Endodermal cell (in vitro differentiated cells): ENCODE measurements at regions not wholly inside any gene's neighbourhood (a gene's known extent, or its start where the extent isn't known, plus 50 kb on each side); places are given as distances from the start of the nearest gene placed in this dataset.

Experiments
- DNase-seq: peaks from one replicate; pipeline ENCODE4 v3.0.0-alpha.2; 2017
- H3K27ac ChIP-seq: 2 replicates; pipeline ENCODE4 v1.5.1; 2013; ENCODE audit warnings: mild to moderate bottlenecking, low read depth, low read length, moderate library complexity
- H3K27me3 ChIP-seq: 2 replicates; pipeline ENCODE4 v1.6.1; 2013; ENCODE audit warnings: mild to moderate bottlenecking, low read length, moderate library complexity; ENCODE audit not compliant: insufficient read depth, control insufficient read depth, poor library complexity, severe bottlenecking
- H3K36me3 ChIP-seq: 2 replicates; pipeline ENCODE4 v1.7.0; 2013; ENCODE audit warnings: mild to moderate bottlenecking, low read length, moderate library complexity; ENCODE audit not compliant: control insufficient read depth, insufficient read depth
- H3K4me1 ChIP-seq: one replicate; pipeline ENCODE4 v1.7.0; 2013; ENCODE audit warnings: low read length; ENCODE audit not compliant: control insufficient read depth, insufficient read depth
- H3K4me3 ChIP-seq: 2 replicates; pipeline ENCODE4 v1.5.1; 2013; ENCODE audit warnings: mild to moderate bottlenecking, low read length, moderate library complexity
- H3K9ac ChIP-seq: 2 replicates; pipeline ENCODE4 v1.6.1; 2013; ENCODE audit warnings: mild to moderate bottlenecking, low read length, moderate library complexity; ENCODE audit not compliant: poor library complexity, severe bottlenecking; ENCODE audit errors: extremely low read depth
- H3K9me3 ChIP-seq: 2 replicates; pipeline ENCODE4 v1.6.1; 2013; ENCODE audit warnings: mild to moderate bottlenecking, low read length, moderate library complexity; ENCODE audit not compliant: control insufficient read depth
- H3K27ac Mint-ChIP-seq: 2 replicates; pipeline ENCODE4 v1.8.0; 2020; ENCODE audit warnings: mixed read lengths
- H3K27me3 Mint-ChIP-seq: 2 replicates; pipeline ENCODE4 v1.8.0; 2021; ENCODE audit warnings: mild to moderate bottlenecking, mixed read lengths; ENCODE audit not compliant: insufficient read depth
- H3K36me3 Mint-ChIP-seq: 2 replicates; pipeline ENCODE4 v1.8.0; 2020; ENCODE audit warnings: low read depth, mixed read lengths
- H3K4me1 Mint-ChIP-seq: 2 replicates; pipeline ENCODE4 v1.8.0; 2020; ENCODE audit warnings: mixed read lengths
- H3K4me3 Mint-ChIP-seq: 2 replicates; pipeline ENCODE4 v1.8.0; 2020; ENCODE audit warnings: mild to moderate bottlenecking, moderate library complexity, mixed read lengths
- H3K9me3 Mint-ChIP-seq: 2 replicates; pipeline ENCODE4 v1.8.0; 2020; ENCODE audit warnings: mild to moderate bottlenecking, mixed read lengths
- CTCF ChIP-seq: fragments of 200-600 bp; sonication (generic); conservative IDR thresholded peaks from 2 replicates; pipeline ENCODE4 v1.5.0; 2021; ENCODE audit warnings: antibody characterized with exemption, mild to moderate bottlenecking
- WGBS, 2 experiments: methylation state at CpG; one replicate each; pipeline versions ENCODE4 v1.1.5 to v1.1.7; 2013; ENCODE audit warnings: missing lambda C conversion rate in 2 of 2, mixed read lengths in 1 of 2; ENCODE audit not compliant: insufficient coverage in 1 of 2, insufficient read length in 1 of 2; 5-methylcytosine and 5-hydroxymethylcytosine counted together

- no peak overlapping the region for H3K4me3 ChIP-seq
- no peak overlapping the region for H3K9ac ChIP-seq
- H3K9me3 ChIP-seq = no peaks in the 10 kb centered on the region
- no peaks in the 10 kb centered on the region for H3K36me3 Mint-ChIP-seq
- H3K4me3 Mint-ChIP-seq = no peak overlapping the region
- no peak for DNase-seq
- H3K9me3 Mint-ChIP-seq = no peaks in the 10 kb centered on the region
- TF ChIP-seq CTCF = no peak
- H3K27ac ChIP-seq = no peak overlapping the region
- H3K4me1 Mint-ChIP-seq = no peaks in the 10 kb centered on the region
- H3K27me3 ChIP-seq = no peaks in the 10 kb centered on the region
- no peaks in the 10 kb centered on the region for H3K36me3 ChIP-seq
- no peaks in the 10 kb centered on the region for H3K27me3 Mint-ChIP-seq
- H3K4me1 ChIP-seq = no peaks in the 10 kb centered on the region
- H3K27ac Mint-ChIP-seq = no peak overlapping the region
- WGBS, 2 experiments = 80 to 96% methylated on average over 4 to 6 of the region's 6 CpGs
Observed at GRCh38 chr21:26624983-26625519, 52.0 kb upstream of the CYYR1 start.
